Esophagus (tissue), 2 donors: ENCODE measurements at regions not wholly inside any gene's neighbourhood (a gene's known extent, or its start where the extent isn't known, plus 50 kb on each side); places are given as distances from the start of the nearest gene placed in this dataset.

Experiments
- H3K27ac ChIP-seq, 2 donors: one replicate each; pipeline ENCODE4 v1.5.1; 2013; ENCODE audit warnings: low read depth in 2 of 2, mild to moderate bottlenecking in 2 of 2, inconsistent platforms in 1 of 2, low read length in 1 of 2, moderate library complexity in 1 of 2
- H3K27me3 ChIP-seq, 2 donors: one replicate each; pipeline ENCODE4 v1.6.1; 2013; ENCODE audit warnings: low read length in 2 of 2, control low read depth in 1 of 2, mild to moderate bottlenecking in 1 of 2; ENCODE audit not compliant: insufficient read depth in 2 of 2, control insufficient read depth in 1 of 2
- H3K36me3 ChIP-seq, 2 donors: one replicate each; pipeline ENCODE4 v1.6.1; 2013; ENCODE audit warnings: low read length in 1 of 2; ENCODE audit not compliant: control insufficient read depth in 2 of 2, insufficient read depth in 2 of 2
- H3K4me1 ChIP-seq, 2 donors: one replicate each; pipeline ENCODE4 v1.6.1; 2013; ENCODE audit warnings: low read length in 1 of 2; ENCODE audit not compliant: control insufficient read depth in 2 of 2, insufficient read depth in 2 of 2
- H3K4me3 ChIP-seq, 2 donors: one replicate each; pipeline ENCODE4 v1.5.1; 2013; ENCODE audit warnings: low read length in 2 of 2, mild to moderate bottlenecking in 2 of 2, low read depth in 1 of 2, moderate library complexity in 1 of 2
- H3K9me3 ChIP-seq, 2 donors: one replicate each; pipeline ENCODE4 v1.6.1; 2013; ENCODE audit warnings: mild to moderate bottlenecking in 2 of 2, low read depth in 1 of 2, low read length in 1 of 2, moderate library complexity in 1 of 2; ENCODE audit not compliant: control insufficient read depth in 2 of 2, insufficient read depth in 1 of 2
- WGBS, 2 donors: extraction: QIAGEN DNeasy Blood & Tissue Kit; methylation state at CpG; one replicate each; pipeline ENCODE4 v1.1.7; 2013; 5-methylcytosine and 5-hydroxymethylcytosine counted together
- donor health status: healthy with polysubstance abuse.
- donor health status: Bipolar disorder and iron deficiency.

GRCh38 chr16:87198881-87199280, 118.3 kb downstream of the C16orf95 start:
- Histone ChIP-seq H3K4me3 (no peak overlapping the region), H3K9me3 (no peaks in the 10 kb centered on the region), H3K4me1 (no peaks in the 10 kb centered on the region), H3K27me3 (no peaks in the 10 kb centered on the region), H3K36me3 (no peaks in the 10 kb centered on the region), H3K27ac (no peak overlapping the region)
- WGBS, 2 donors: 85 to 90% methylated on average over 8 of the region's 8 CpGs

GRCh38 chr16:87199379-87199778, 117.8 kb downstream of the C16orf95 start:
- Histone ChIP-seq H3K27me3 (no peaks in the 10 kb centered on the region), H3K4me1 (no peaks in the 10 kb centered on the region), H3K36me3 (no peaks in the 10 kb centered on the region), H3K9me3 (no peaks in the 10 kb centered on the region), H3K4me3 (no peak overlapping the region), H3K27ac (no peak overlapping the region)
- 75 to 81% methylated on average over 3 of the region's 3 CpGs for WGBS, 2 donors

GRCh38 chr16:87199901-87200300, 117.3 kb downstream of the C16orf95 start:
- WGBS, 2 donors: 81 to 87% methylated on average over 7 of the region's 7 CpGs
- Histone ChIP-seq H3K27ac (no peak overlapping the region), H3K36me3 (no peaks in the 10 kb centered on the region), H3K4me1 (no peaks in the 10 kb centered on the region), H3K4me3 (no peak overlapping the region), H3K9me3 (no peaks in the 10 kb centered on the region), H3K27me3 (no peaks in the 10 kb centered on the region)

GRCh38 chr16:87200637-87201036, 116.6 kb downstream of the C16orf95 start:
- Histone ChIP-seq H3K27me3 (no peaks in the 10 kb centered on the region), H3K27ac (no peak overlapping the region), H3K9me3 (no peaks in the 10 kb centered on the region), H3K4me3 (no peak overlapping the region), H3K4me1 (no peaks in the 10 kb centered on the region), H3K36me3 (no peaks in the 10 kb centered on the region)
- 68 to 71% methylated on average over 3 of the region's 3 CpGs for WGBS, 2 donors

GRCh38 chr16:87201052-87201451, 116.1 kb downstream of the C16orf95 start:
- Histone ChIP-seq H3K4me1 (no peaks in the 10 kb centered on the region), H3K9me3 (no peaks in the 10 kb centered on the region), H3K36me3 (no peaks in the 10 kb centered on the region), H3K27me3 (no peaks in the 10 kb centered on the region), H3K27ac (no peak overlapping the region), H3K4me3 (no peak overlapping the region)
- 54 to 66% methylated on average over 5 of the region's 5 CpGs for WGBS, 2 donors

- no peak overlapping the region for H3K27ac ChIP-seq
- no peaks in the 10 kb centered on the region for H3K27me3 ChIP-seq
- no peaks in the 10 kb centered on the region for H3K36me3 ChIP-seq
- no peak overlapping the region for H3K4me3 ChIP-seq
- no peaks in the 10 kb centered on the region for H3K4me1 ChIP-seq
- WGBS, 2 donors: 93% methylated on average over 2 of the region's 2 CpGs
- H3K9me3 ChIP-seq: no peaks in the 10 kb centered on the region
These were observed 115.4 kb downstream of the C16orf95 start for GRCh38 chr16:87201790-87202189.

GRCh38 chr16:87202346-87202745, 114.8 kb downstream of the C16orf95 start:
- Histone ChIP-seq H3K36me3 (no peaks in the 10 kb centered on the region), H3K4me3 (no peak overlapping the region), H3K9me3 (no peaks in the 10 kb centered on the region), H3K27me3 (no peaks in the 10 kb centered on the region), H3K4me1 (peaks cover 0 to 2% of the 10 kb centered on the region in 2 donors), H3K27ac (no peak overlapping the region)
- WGBS, 2 donors: 84 to 89% methylated on average over 4 of the region's 4 CpGs

- no peak overlapping the region for H3K4me3 ChIP-seq
- no peak overlapping the region for H3K27ac ChIP-seq
- H3K9me3 ChIP-seq: no peaks in the 10 kb centered on the region
- H3K36me3 ChIP-seq: no peaks in the 10 kb centered on the region
- H3K4me1 ChIP-seq: peaks cover 0 to 3% of the 10 kb centered on the region in 2 donors
- 26 to 27% methylated on average over 11 of the region's 11 CpGs for WGBS, 2 donors
- H3K27me3 ChIP-seq: peaks cover 0 to 3% of the 10 kb centered on the region in 2 donors
These were observed 114.0 kb downstream of the C16orf95 start for GRCh38 chr16:87203060-87203656.

GRCh38 chr16:87206646-87207451, 110.3 kb downstream of the C16orf95 start:
- H3K27ac ChIP-seq: no peak overlapping the region

GRCh38 chr16:87207509-87207908, 109.7 kb downstream of the C16orf95 start:
- no peak overlapping the region for H3K27ac ChIP-seq
- peaks cover 0 to 3% of the 10 kb centered on the region in 2 donors for H3K4me1 ChIP-seq
- peaks cover 0 to 3% of the 10 kb centered on the region in 2 donors for H3K9me3 ChIP-seq
- H3K36me3 ChIP-seq: no peaks in the 10 kb centered on the region
- H3K4me3 ChIP-seq: no peak overlapping the region
- peaks cover 0 to 4% of the 10 kb centered on the region in 2 donors for H3K27me3 ChIP-seq
- WGBS, 2 donors: 31 to 47% methylated on average over 7 of the region's 7 CpGs

More at GRCh38 chr16:87206646-87207451, 110.3 kb downstream of the C16orf95 start:
- Histone ChIP-seq H3K4me1 (peaks cover 0 to 3% of the 10 kb centered on the region in 2 donors), H3K4me3 (no peak overlapping the region), H3K27me3 (peaks cover 0 to 4% of the 10 kb centered on the region in 2 donors), H3K36me3 (no peaks in the 10 kb centered on the region), H3K9me3 (peaks cover 0 to 3% of the 10 kb centered on the region in 2 donors)
- 42 to 48% methylated on average over 14 of the region's 14 CpGs for WGBS, 2 donors
